K562 (cell line): ENCODE measurements at regions not wholly inside any gene's neighbourhood (a gene's known extent, or its start where the extent isn't known, plus 50 kb on each side); places are given as distances from the start of the nearest gene placed in this dataset.

Experiments used
- ATAC-seq: fragments of 200-7000 bp; cut with Tn5 transposase; 3 replicates; pipeline ENCODE4 v1.9.1; 2020; ENCODE audit warnings: moderate library complexity
- BruUV-seq: library from RNA; stranded (reverse); fragments of 400-500 nt; replicated peaks from 2 replicates; lab custom pipeline; 2021; lab: Mats Ljungman, UMichigan
- CTCF ChIA-PET: fragments of 300-600 bp; formaldehyde crosslinking; extraction: SDS; loops from one replicate; lab custom pipeline; 2021; ENCODE audit warnings: low intra/inter-chr PET ratio; lab: Yijun Ruan, JAX
- POLR2A ChIA-PET: fragments of 300-600, 350-650 bp; sonication (Branson Sonifier 250); formaldehyde crosslinking; extraction: SDS; loops from one replicate; lab custom pipeline; 2021; ENCODE audit warnings: antibody characterized with exemption, inconsistent platforms; lab: Yijun Ruan, JAX
- DNase-seq, 4 experiments: peaks; one replicate each; pipeline versions ENCODE4 v3.0.0 to v3.0.0-alpha.2; 2011 to 2018; ENCODE audit warnings: low spot score in 3 of 4, mixed read lengths in 3 of 4; ENCODE audit errors: extremely low read depth in 1 of 4
- FAIRE-seq: peaks from 2 replicates; lab custom pipeline; 2011; peaks lifted over from hg19 to GRCh38; lab: Jason Lieb, UNC
- H2AFZ ChIP-seq: 2 replicates; pipeline ENCODE4 v1.6.0; 2011; ENCODE audit warnings: low read depth, low read length, control low read depth, inconsistent platforms
- H3K27ac ChIP-seq: fragments of 200-600 bp; 3 replicates; pipeline ENCODE4 v1.8.0; 2011; ENCODE audit warnings: low read depth, mild to moderate bottlenecking, control low read depth, inconsistent platforms, low read length, moderate library complexity, mixed read lengths; ENCODE audit errors: extremely low read depth
- H3K27me3 ChIP-seq, 2 experiments: fragments of 300-600 bp in 1 of 2; 2 replicates in 1 of 2; 3 replicates in 1 of 2; pipeline versions ENCODE4 v1.6.0 to v1.8.0; 2011; ENCODE audit warnings: inconsistent platforms in 2 of 2, low read length in 2 of 2, mild to moderate bottlenecking in 1 of 2, mixed read lengths in 1 of 2, moderate library complexity in 1 of 2; ENCODE audit not compliant: control insufficient read depth in 2 of 2, insufficient read depth in 2 of 2
- H3K36me3 ChIP-seq: fragments of 300-600 bp; 3 replicates; pipeline ENCODE4 v1.8.0; 2011; ENCODE audit warnings: mild to moderate bottlenecking, low read length, inconsistent platforms; ENCODE audit not compliant: control insufficient read depth, insufficient read depth
- H3K4me1 ChIP-seq, 2 experiments: fragments of 200-600 bp in 1 of 2; replicated peaks in 1 of 2; 2 replicates in 1 of 2; 3 replicates in 1 of 2; pipeline versions ENCODE4 v1.5.1 to v1.8.0; 2011; ENCODE audit warnings: inconsistent platforms in 2 of 2, low read length in 2 of 2, mild to moderate bottlenecking in 1 of 2, mixed read lengths in 1 of 2, moderate library complexity in 1 of 2; ENCODE audit not compliant: control insufficient read depth in 2 of 2, insufficient read depth in 2 of 2
- H3K4me2 ChIP-seq: 2 replicates; pipeline ENCODE4 v1.6.1; 2011; ENCODE audit warnings: low read length, control low read depth, inconsistent platforms, mixed read lengths; ENCODE audit not compliant: insufficient read depth
- H3K4me3 ChIP-seq: fragments of 200-600 bp; sonication (generic), shearing (Covaris generic); 2 replicates; pipeline ENCODE4 v1.5.1; 2016; ENCODE audit warnings: control low read depth, inconsistent platforms
- H3K79me2 ChIP-seq: fragments of 200-600 bp; 3 replicates; pipeline ENCODE4 v1.8.0; 2011; ENCODE audit warnings: low read length, inconsistent platforms; ENCODE audit not compliant: control insufficient read depth, insufficient read depth
- H3K9ac ChIP-seq, 2 experiments: 2 replicates each; pipeline versions ENCODE4 v1.6.0 to v1.6.1; 2011; ENCODE audit warnings: low read depth in 2 of 2, low read length in 2 of 2, control low read depth in 1 of 2, inconsistent platforms in 1 of 2, mild to moderate bottlenecking in 1 of 2, mixed read lengths in 1 of 2; ENCODE audit not compliant: insufficient read depth in 1 of 2
- H3K9me1 ChIP-seq: one replicate; pipeline ENCODE4 v1.6.0; 2011; ENCODE audit warnings: inconsistent platforms, mild to moderate bottlenecking, low read length, moderate library complexity; ENCODE audit not compliant: control insufficient read depth, insufficient read depth
- H3K9me3 ChIP-seq: replicated peaks from 2 replicates; pipeline ENCODE4 v1.5.1; 2011; ENCODE audit warnings: low read depth, low read length, inconsistent platforms; ENCODE audit not compliant: control insufficient read depth, insufficient read depth
- H4K20me1 ChIP-seq: replicated peaks from 2 replicates; pipeline ENCODE4 v1.6.1; 2011; ENCODE audit warnings: low read length, inconsistent platforms, mixed read lengths; ENCODE audit not compliant: control insufficient read depth, insufficient read depth
- CHD1 ChIP-seq: fragments of 200-600 bp; sonication (generic); IDR thresholded peaks from one replicate; pipeline ENCODE4 v1.6.1; 2012; ENCODE audit warnings: mild to moderate bottlenecking, moderate library complexity, low read length, inconsistent platforms
- MED1 ChIP-seq: sonication (generic); formaldehyde crosslinking; IDR thresholded peaks from 2 replicates; pipeline ENCODE4 v1.8.1; 2023; ENCODE audit warnings: missing genetic modification reagents, borderline replicate concordance
- NEUROD1 ChIP-seq: fragments of 150-350 bp; IDR thresholded peaks from 2 replicates; pipeline ENCODE4 v1.6.1; 2014; ENCODE audit warnings: borderline replicate concordance, low read length, low read depth; ENCODE audit not compliant: partially characterized antibody
- PHF8 ChIP-seq: fragments of 200-600 bp; sonication (generic); IDR thresholded peaks from 2 replicates; pipeline ENCODE4 v1.6.1; 2012; ENCODE audit warnings: mixed run types, mild to moderate bottlenecking, inconsistent platforms, low read length, moderate library complexity, borderline replicate concordance
- RBM22 ChIP-seq: fragments of 200-400 bp; formaldehyde crosslinking; IDR thresholded peaks from 2 replicates; pipeline ENCODE4 v1.6.1; 2018; ENCODE audit warnings: low read length, low read depth; ENCODE audit not compliant: poor library complexity, severe bottlenecking
- TSC22D4 ChIP-seq: fragments of 450-650 bp; IDR thresholded peaks from 2 replicates; pipeline ENCODE4 v1.6.1; 2016; ENCODE audit warnings: missing genetic modification characterization, missing biosample characterization, control low read depth
- ZBTB43 ChIP-seq: sonication (generic); formaldehyde crosslinking; IDR thresholded peaks from 2 replicates; pipeline ENCODE4 v1.8.0; 2023; ENCODE audit warnings: mild to moderate bottlenecking, missing genetic modification reagents
- ZFP1 ChIP-seq: fragments of 450-650 bp; formaldehyde crosslinking; IDR thresholded peaks from 2 replicates; pipeline ENCODE4 v1.4.0; 2020; ENCODE audit warnings: mild to moderate bottlenecking, mixed read lengths
- ZNF668 ChIP-seq: fragments of 250-450 bp; sonication (Bioruptor Pico); IDR thresholded peaks from 2 replicates; pipeline ENCODE4 v1.8.0; 2022; ENCODE audit warnings: mild to moderate bottlenecking, inconsistent platforms
- WGBS: fragments of 100-300 bp; shearing (Covaris generic); methylation state at CpG from one replicate; pipeline ENCODE4 v1.1.6; 2016; ENCODE audit warnings: low coverage, mixed read lengths; ENCODE audit not compliant: insufficient coverage; ENCODE audit errors: missing lambda C conversion rate; 5-methylcytosine and 5-hydroxymethylcytosine counted together
- in situ Hi-C: fragments of 300-500 bp; cut with MboI; formaldehyde crosslinking; loops from 4 replicates; pipeline ENCODE4 v1.15.0; 2018; ENCODE audit warnings: inconsistent platforms, mixed read lengths
- intact Hi-C: fragments of 100-400 bp; cut with micrococcal nuclease; formaldehyde crosslinking; loops from 2 replicates; pipeline ENCODE4 v1.14.2; 2022
- TF ChIP-seq, protein P1 (sequence below): fragments of 250-450 bp; sonication (Bioruptor Pico); IDR thresholded peaks from 2 replicates; pipeline ENCODE4 v1.4.0; 2020; ENCODE audit warnings: borderline replicate concordance
- TF ChIP-seq, protein P2 (sequence below): IDR thresholded peaks from 2 replicates; pipeline ENCODE4 v1.6.1; 2011; ENCODE audit not compliant: insufficient read length; ENCODE audit errors: extremely low read depth

GRCh38 chr5:61933787-61934626, 372.0 kb upstream of the KIF2A start (continued):
- no peak for TF ChIP-seq NEUROD1
- TF ChIP-seq, protein P1, sequence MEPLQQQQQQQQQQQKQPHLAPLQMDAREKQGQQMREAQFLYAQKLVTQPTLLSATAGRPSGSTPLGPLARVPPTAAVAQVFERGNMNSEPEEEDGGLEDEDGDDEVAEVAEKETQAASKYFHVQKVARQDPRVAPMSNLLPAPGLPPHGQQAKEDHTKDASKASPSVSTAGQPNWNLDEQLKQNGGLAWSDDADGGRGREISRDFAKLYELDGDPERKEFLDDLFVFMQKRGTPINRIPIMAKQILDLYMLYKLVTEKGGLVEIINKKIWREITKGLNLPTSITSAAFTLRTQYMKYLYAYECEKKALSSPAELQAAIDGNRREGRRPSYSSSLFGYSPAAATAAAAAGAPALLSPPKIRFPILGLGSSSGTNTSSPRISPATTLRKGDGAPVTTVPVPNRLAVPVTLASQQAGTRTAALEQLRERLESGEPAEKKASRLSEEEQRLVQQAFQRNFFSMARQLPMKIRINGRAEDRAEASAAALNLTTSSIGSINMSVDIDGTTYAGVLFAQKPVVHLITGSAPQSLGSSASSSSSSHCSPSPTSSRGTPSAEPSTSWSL (CRISPR knock-in tag), result no peak
- no peak for TF ChIP-seq RBM22
- no peak for TF ChIP-seq MED1 (CRISPR knock-in tag)
- TF ChIP-seq ZFP1 (CRISPR knock-in tag), result no peak
- no peak for TF ChIP-seq TSC22D4 (tag)

GRCh38 chr5:61941637-61942036, 364.4 kb upstream of the KIF2A start:
- ATAC-seq (no peak), DNase-seq (no peak), FAIRE-seq (no peak)
- Histone ChIP-seq H3K4me3 (no peak overlapping the region), H3K4me1 (no peaks in the 10 kb centered on the region), H4K20me1 (no peaks in the 10 kb centered on the region), H3K79me2 (no peaks in the 10 kb centered on the region), H3K4me2 (no peak overlapping the region), H3K36me3 (no peaks in the 10 kb centered on the region), H3K27ac (no peak overlapping the region), H3K27me3 (no peaks in the 10 kb centered on the region), H2AFZ (no peak overlapping the region), H3K9me3 (no peaks in the 10 kb centered on the region), H3K9me1 (no peaks in the 10 kb centered on the region), H3K9ac (no peak overlapping the region)
- POLR2A ChIA-PET, result no interaction called here
- 0% methylated on average over 1 of the region's 1 CpG for WGBS
- no TSS peak for BruUV-seq
- in situ Hi-C loops, result no loop called here
- CTCF ChIA-PET, result no interaction called here
- intact Hi-C loops, result loop anchor here (5.0 kb wide), 1 partner anchor 889 kb away; no protein-coding TSS in a partner anchor
- no peak for TF ChIP-seq ZBTB43
- TF ChIP-seq, protein P2, sequence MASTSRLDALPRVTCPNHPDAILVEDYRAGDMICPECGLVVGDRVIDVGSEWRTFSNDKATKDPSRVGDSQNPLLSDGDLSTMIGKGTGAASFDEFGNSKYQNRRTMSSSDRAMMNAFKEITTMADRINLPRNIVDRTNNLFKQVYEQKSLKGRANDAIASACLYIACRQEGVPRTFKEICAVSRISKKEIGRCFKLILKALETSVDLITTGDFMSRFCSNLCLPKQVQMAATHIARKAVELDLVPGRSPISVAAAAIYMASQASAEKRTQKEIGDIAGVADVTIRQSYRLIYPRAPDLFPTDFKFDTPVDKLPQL, result no peak
- no peak for TF ChIP-seq ZNF668 (CRISPR knock-in tag)
- TF ChIP-seq PHF8, result no peak
- TF ChIP-seq CHD1, result no peak
